GM21381 (cell line): ENCODE measurements at regions not wholly inside any gene's neighbourhood (a gene's known extent, or its start where the extent isn't known, plus 50 kb on each side); places are given as distances from the start of the nearest gene placed in this dataset.
"Not testable (repeated sequence)": the region's sequence is repeated elsewhere in the genome, so short reads cannot be mapped to it uniquely, and the experiment has no call there.

Source experiments
- ATAC-seq: cut with Tn5 transposase; IDR thresholded peaks from one replicate; pipeline ENCODE4 v1.9.1; 2021; ENCODE audit warnings: mild to moderate bottlenecking, moderate library complexity; ENCODE audit not compliant: unreplicated experiment

DNA sequence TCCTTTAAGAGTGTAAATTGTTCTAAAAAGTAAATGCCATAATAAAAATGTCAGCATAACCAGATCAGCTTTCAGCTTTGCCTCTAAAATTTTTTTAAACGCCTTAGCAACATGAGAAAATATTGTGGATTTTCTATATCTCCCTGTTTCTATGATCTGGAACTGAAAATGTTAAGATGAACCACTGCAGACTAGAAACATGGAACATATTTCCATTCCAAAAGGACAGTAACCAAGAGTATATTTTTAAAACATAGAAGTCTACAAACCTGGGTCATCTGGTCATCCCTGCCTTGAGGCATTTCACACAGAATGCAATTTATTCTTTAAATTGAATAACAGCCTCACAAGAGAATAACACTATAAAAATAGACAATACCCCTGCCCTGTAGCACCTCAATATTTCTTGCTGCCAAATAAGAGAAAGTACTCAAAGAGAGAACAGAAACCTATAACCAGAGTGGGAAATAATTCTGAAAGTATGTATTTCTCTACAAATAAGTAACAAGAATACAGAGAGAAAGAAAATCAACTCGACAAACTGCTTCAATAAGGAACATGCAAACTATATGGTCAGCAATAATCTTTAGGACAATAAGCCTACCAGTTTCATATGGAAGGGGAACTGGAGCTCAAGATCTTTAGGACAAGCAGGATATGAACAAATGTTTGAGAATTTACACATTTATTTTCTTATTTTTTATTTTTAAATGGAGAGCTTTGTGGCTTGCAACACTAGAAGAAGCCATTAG is 949.0 kb downstream of the EPHA3 start:
- no peak for ATAC-seq

- ATAC-seq: no peak
Observed at GRCh38 chr3:90062016-90062415, 954.6 kb downstream of the EPHA3 start.

- no peak for ATAC-seq
Observed at GRCh38 chr3:90062631-90063200, 955.3 kb downstream of the EPHA3 start.

DNA sequence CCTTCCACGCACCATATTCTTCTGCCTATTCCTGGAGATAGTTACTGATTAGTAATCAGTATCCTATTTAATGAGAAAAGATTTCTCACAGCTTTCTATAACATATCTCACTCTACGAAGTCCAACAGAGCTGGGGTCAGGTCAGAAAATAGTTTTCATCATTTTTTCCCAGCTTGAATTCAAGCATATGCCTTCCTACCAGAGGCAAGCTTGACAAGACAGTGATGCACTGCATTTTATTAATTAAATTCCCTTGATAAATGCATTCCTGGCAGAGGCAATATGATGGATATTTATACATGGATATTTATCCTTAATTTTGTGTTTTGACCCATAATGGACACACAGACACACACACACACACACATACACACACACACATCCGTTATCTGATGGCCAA is 961.4 kb downstream of the EPHA3 start:
- no peak for ATAC-seq

GRCh38 chr3:90069748-90070147 is 962.3 kb downstream of the EPHA3 start:
- no peak for ATAC-seq

DNA sequence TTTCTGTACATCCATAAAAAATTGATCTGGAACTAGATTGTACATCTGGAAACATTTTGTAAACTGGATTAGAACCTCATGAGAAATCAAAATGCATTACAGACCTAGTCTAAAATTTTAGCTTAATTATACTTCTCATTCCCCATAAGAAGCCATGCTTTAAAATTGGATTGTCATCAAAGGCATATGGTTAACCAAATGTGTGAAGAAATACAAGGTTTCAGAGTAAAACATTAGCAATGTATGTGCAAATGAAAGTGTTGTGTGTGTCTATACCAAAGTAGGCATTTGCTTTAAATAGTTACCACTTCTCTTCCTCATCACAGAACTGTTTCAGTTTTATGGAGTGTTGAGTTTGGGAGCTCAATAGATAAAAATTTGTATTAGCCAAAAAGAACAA is 968.7 kb downstream of the EPHA3 start:
- ATAC-seq: no peak

GRCh38 chr3:90080988-90081387 is 973.6 kb downstream of the EPHA3 start:
- ATAC-seq: no peak

DNA sequence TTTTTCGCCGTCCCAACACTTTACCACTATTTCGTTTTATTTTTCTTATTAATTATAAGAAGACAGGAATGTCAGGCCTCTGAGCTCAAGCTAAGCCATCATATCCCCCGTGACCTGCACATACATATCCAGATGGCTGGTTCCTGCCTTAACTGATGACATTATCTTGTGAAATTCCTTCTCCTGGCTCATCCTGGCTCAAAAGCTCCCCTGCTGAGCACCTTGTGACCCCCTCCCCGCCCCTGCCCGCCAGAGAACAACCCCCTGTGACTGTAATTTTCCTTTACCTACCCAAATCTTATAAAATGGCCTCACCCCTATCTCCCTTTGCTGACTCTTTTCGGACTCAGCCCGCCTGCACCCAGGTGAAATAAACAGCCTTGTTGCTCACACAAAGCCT is 978.9 kb downstream of the EPHA3 start:
- ATAC-seq: not testable (repeated sequence)

DNA sequence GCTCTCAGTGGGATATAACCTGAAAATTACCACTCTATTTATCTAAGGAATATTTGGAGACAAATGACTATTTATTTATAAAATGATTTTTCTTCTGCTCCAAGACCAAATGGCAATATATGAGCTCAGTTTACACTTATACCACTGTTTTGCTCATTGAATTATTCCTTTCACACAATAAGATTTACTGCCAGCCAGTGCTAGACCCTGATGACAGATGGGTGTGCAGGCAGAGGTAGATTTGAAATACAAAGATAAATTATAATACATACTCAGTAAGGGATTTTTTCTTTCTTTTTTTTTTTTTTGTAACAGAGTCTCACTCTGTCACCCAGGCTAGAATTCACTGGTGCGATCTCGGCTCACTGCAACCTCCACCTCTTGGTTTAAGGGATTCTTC is 980.3 kb downstream of the EPHA3 start:
- ATAC-seq: no peak

GRCh38 chr3:90091549-90091948 is 984.1 kb downstream of the EPHA3 start:
- ATAC-seq: no peak

- no peak for ATAC-seq
Observed at GRCh38 chr3:90092994-90093393, 985.6 kb downstream of the EPHA3 start.

- ATAC-seq: no peak
Observed at GRCh38 chr3:90095811-90096210, 988.4 kb downstream of the EPHA3 start.

DNA sequence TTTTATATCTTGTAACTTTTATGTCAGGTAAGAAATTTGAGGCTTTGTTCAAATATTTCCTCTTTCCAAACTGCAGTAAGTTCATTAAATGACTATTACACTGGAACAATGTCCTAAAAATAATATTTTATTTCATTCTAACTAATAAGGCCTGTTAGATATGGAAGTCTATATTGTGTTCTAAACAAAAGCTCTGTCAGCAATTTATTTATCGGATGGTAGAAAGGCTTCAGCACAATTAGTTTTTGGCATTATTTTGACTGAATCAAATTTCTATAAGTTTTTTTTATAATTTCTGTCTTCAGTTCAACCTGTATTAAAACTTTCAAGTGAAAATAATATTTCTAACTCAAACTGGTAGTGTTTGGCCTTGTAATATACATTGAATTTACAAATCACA is 992.1 kb downstream of the EPHA3 start:
- ATAC-seq: no peak

- no peak for ATAC-seq
Observed at GRCh38 chr3:90102146-90102545, 994.7 kb downstream of the EPHA3 start.

DNA sequence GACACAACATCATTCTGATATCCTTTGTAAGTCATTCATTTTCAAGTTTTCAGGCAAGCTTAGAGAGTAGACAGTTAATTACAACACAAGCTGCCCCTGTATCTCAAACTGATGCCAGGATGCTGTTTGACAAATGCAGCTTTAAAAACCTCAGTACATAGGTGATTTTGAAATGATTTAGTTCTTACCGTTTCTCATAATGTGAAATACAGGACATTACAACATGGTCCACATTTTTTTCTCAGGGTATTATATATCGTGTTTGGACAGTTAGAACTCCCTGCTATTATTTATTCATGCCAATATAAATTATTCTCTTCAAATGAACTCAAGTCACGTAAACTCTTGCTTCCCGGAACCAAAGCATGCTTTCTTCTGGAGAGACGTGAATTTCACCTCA is 1013.9 kb downstream of the EPHA3 start:
- ATAC-seq: no peak

DNA sequence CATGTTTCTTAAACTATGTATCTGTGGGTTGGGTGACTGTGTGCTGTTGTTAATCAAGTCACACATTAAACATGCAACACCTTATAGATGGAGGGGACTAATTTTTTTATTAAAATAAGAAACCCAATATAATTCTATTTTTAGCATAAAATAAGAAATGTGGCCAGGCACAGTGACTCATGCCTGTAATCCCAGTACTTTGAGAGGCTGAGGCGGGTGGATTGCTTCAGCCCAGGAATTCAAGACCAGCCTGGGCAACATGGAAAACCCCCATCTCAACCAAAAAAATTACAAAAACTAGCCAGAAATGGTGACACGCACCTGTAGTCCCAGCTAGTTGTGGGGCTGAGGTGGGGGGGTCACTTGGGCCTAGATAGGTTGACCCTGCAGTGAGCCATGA is 1021.0 kb downstream of the EPHA3 start:
- ATAC-seq: no peak

DNA sequence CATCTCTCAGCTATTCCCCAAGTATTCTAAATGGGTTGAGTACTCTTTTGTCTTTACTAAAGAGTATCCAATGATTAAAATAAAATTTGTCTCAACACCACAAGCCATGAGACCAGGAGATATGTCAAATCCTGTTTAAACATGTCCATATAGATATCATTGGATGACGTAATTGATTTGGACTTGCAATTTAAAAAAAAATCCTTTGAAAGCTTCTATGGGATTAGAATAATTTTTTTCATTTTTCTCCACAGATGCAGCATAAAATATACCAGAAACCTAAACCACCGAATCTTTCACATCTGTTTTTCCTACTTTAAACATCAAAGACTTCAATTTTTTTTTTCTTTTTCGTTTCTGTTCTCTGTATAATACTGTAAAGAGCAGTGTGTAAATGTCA is 1022.3 kb downstream of the EPHA3 start:
- ATAC-seq: no peak

GRCh38 chr3:90132197-90132596 is 1024.8 kb downstream of the EPHA3 start:
- no peak for ATAC-seq

- no peak for ATAC-seq
Observed at GRCh38 chr3:90134090-90134489, 1026.7 kb downstream of the EPHA3 start.

GRCh38 chr3:90136456-90137191 is 1029.2 kb downstream of the EPHA3 start:
- ATAC-seq: no peak

GRCh38 chr3:90145094-90145860 is 1037.9 kb downstream of the EPHA3 start:
- no peak for ATAC-seq
